CD4-positive, alpha-beta T cell (primary cell): ENCODE measurements at regions not wholly inside any gene's neighbourhood (a gene's known extent, or its start where the extent isn't known, plus 50 kb on each side); places are given as distances from the start of the nearest gene placed in this dataset.

Source experiments
- ATAC-seq: fragments of 200-7000 bp; cut with Tn5 transposase; one replicate; pipeline ENCODE4 v1.10.0; 2022; ENCODE audit warnings: mild to moderate bottlenecking; ENCODE audit not compliant: poor library complexity
- CTCF ChIA-PET: fragments of 350-600 bp; sonication (Branson Sonifier 250); formaldehyde crosslinking; loops from one replicate; lab custom pipeline; 2021; ENCODE audit warnings: antibody characterized with exemption, inconsistent platforms; lab: Charles Lee
- POLR2A ChIA-PET: fragments of 350-600 bp; sonication (Branson Sonifier 250); formaldehyde crosslinking; loops from one replicate; lab custom pipeline; 2021; ENCODE audit warnings: antibody characterized with exemption, inconsistent platforms; lab: Charles Lee
- DNase-seq, 14 experiments: peaks; one replicate each; pipeline ENCODE4 v3.0.0-alpha.2; 2013 to 2020; ENCODE audit warnings: mixed read lengths in 2 of 14
- H3K27ac ChIP-seq, 2 donors: one replicate each; pipeline versions ENCODE4 v1.5.1 to v1.7.0; 2013; ENCODE audit warnings: low read length in 2 of 2, low read depth in 1 of 2, mild to moderate bottlenecking in 1 of 2
- H3K27me3 ChIP-seq, 2 experiments: 1 replicate in 1 of 2; 2 replicates in 1 of 2; pipeline versions ENCODE4 v1.6.1 to v1.7.0; 2013; ENCODE audit warnings: low read length in 2 of 2, control low read depth in 1 of 2, mild to moderate bottlenecking in 1 of 2, moderate library complexity in 1 of 2; ENCODE audit not compliant: insufficient read depth in 2 of 2, control insufficient read depth in 1 of 2
- H3K36me3 ChIP-seq: one replicate; pipeline ENCODE4 v1.6.1; 2013; ENCODE audit warnings: low read length, control low read depth; ENCODE audit not compliant: insufficient read depth
- H3K4me1 ChIP-seq: one replicate; pipeline ENCODE4 v1.6.1; 2013; ENCODE audit warnings: low read length, control low read depth; ENCODE audit not compliant: insufficient read depth
- H3K4me3 ChIP-seq: one replicate; pipeline ENCODE4 v1.5.1; 2013; ENCODE audit warnings: mild to moderate bottlenecking, low read length, moderate library complexity
- H3K9me3 ChIP-seq, 2 experiments: 1 replicate in 1 of 2; 2 replicates in 1 of 2; pipeline versions ENCODE4 v1.6.1 to v1.7.0; 2013; ENCODE audit warnings: low read length in 2 of 2, mild to moderate bottlenecking in 2 of 2, control low read depth in 1 of 2, moderate library complexity in 1 of 2; ENCODE audit not compliant: control insufficient read depth in 1 of 2, insufficient read depth in 1 of 2
- H3K27ac Mint-ChIP-seq: one replicate; pipeline ENCODE4 v1.8.0; 2020; ENCODE audit warnings: mixed read lengths
- H3K27me3 Mint-ChIP-seq: one replicate; pipeline ENCODE4 v1.8.0; 2021; ENCODE audit warnings: mixed read lengths
- H3K36me3 Mint-ChIP-seq: one replicate; pipeline ENCODE4 v1.8.0; 2021; ENCODE audit warnings: low read depth, mixed read lengths
- H3K4me1 Mint-ChIP-seq: one replicate; pipeline ENCODE4 v1.8.0; 2021; ENCODE audit warnings: low read depth, mixed read lengths
- H3K4me3 Mint-ChIP-seq: one replicate; pipeline ENCODE4 v1.8.0; 2020; ENCODE audit warnings: mild to moderate bottlenecking, mixed read lengths
- H3K9me3 Mint-ChIP-seq: one replicate; pipeline ENCODE4 v1.8.0; 2020; ENCODE audit warnings: mixed read lengths
- CTCF ChIP-seq: fragments of 200-600 bp; IDR thresholded peaks from one replicate; pipeline ENCODE4 v1.8.0; 2022; ENCODE audit warnings: antibody characterized with exemption, mild to moderate bottlenecking
- intact Hi-C, 2 experiments: fragments of 100-400 bp; cut with DNase I in 1 of 2; cut with micrococcal nuclease in 1 of 2; formaldehyde crosslinking; loops; one replicate each; pipeline versions ENCODE4 v1.15.1 to v1.9.0; 2023 to 2025; cut with DNase I, micrococcal nuclease

GRCh38 chr15:69700380-69700779 is 247.8 kb downstream of the RPLP1 start:
- Mint-ChIP-seq H3K36me3 (no peaks in the 10 kb centered on the region), H3K9me3 (no peaks in the 10 kb centered on the region), H3K4me3 (no peak overlapping the region), H3K27me3 (no peaks in the 10 kb centered on the region), H3K4me1 (no peaks in the 10 kb centered on the region), H3K27ac (no peak overlapping the region)
- no peaks in the 10 kb centered on the region for H3K36me3 ChIP-seq
- H3K27me3 ChIP-seq: no peaks in the 10 kb centered on the region
- no peak overlapping the region for H3K4me3 ChIP-seq
- no peak for DNase-seq
- CTCF ChIA-PET: no interaction called here
- no peak for ATAC-seq
- H3K4me1 ChIP-seq: no peaks in the 10 kb centered on the region
- no peak overlapping the region for H3K27ac ChIP-seq
- POLR2A ChIA-PET: no interaction called here
- intact Hi-C loops: no loop called here
- TF ChIP-seq CTCF: no peak
- no peaks in the 10 kb centered on the region for H3K9me3 ChIP-seq

GRCh38 chr15:69701198-69701597 is 248.6 kb downstream of the RPLP1 start:
- Histone ChIP-seq H3K27ac (no peak overlapping the region), H3K9me3 (peaks cover 0 to 4% of the 10 kb centered on the region in 2 experiments), H3K4me3 (no peak overlapping the region), H3K27me3 (no peaks in the 10 kb centered on the region), H3K36me3 (no peaks in the 10 kb centered on the region), H3K4me1 (no peaks in the 10 kb centered on the region)
- DNase-seq (no peak), ATAC-seq (no peak)
- no peak overlapping the region for H3K4me3 Mint-ChIP-seq
- H3K27me3 Mint-ChIP-seq: no peaks in the 10 kb centered on the region
- no peak overlapping the region for H3K27ac Mint-ChIP-seq
- no peaks in the 10 kb centered on the region for H3K36me3 Mint-ChIP-seq
- no peak for TF ChIP-seq CTCF
- CTCF ChIA-PET: no interaction called here
- POLR2A ChIA-PET: no interaction called here
- intact Hi-C loops: no loop called here
- no peaks in the 10 kb centered on the region for H3K4me1 Mint-ChIP-seq
- no peaks in the 10 kb centered on the region for H3K9me3 Mint-ChIP-seq

GRCh38 chr15:69703532-69704187 is 251.0 kb downstream of the RPLP1 start:
- Mint-ChIP-seq H3K27ac (no peak overlapping the region), H3K4me3 (no peak overlapping the region), H3K36me3 (no peaks in the 10 kb centered on the region), H3K27me3 (no peaks in the 10 kb centered on the region), H3K9me3 (peaks cover 5% of the 10 kb centered on the region), H3K4me1 (no peaks in the 10 kb centered on the region)
- Histone ChIP-seq H3K36me3 (no peaks in the 10 kb centered on the region), H3K4me3 (no peak overlapping the region), H3K27ac (no peak overlapping the region), H3K9me3 (peaks cover 0 to 11% of the 10 kb centered on the region in 2 experiments), H3K27me3 (no peaks in the 10 kb centered on the region), H3K4me1 (no peaks in the 10 kb centered on the region)
- TF ChIP-seq CTCF: no peak
- ChIA-PET POLR2A (no interaction called here), CTCF (interaction anchor here (0.9 kb wide), 1 partner anchor 24 kb away, joined by 3 read pairs; no protein-coding TSS in a partner anchor)
- ATAC-seq: no peak
- no peak for DNase-seq
- intact Hi-C loops: no loop called here
